ENCODE measurements at regions not wholly inside any gene's neighbourhood (a gene's known extent, or its start where the extent isn't known, plus 50 kb on each side); places are given as distances from the start of the nearest gene placed in this dataset.

- H3K27ac ChIP-seq (ENCODE audit: low read length) = no peak overlapping the region
- no peak overlapping the region for H2AFZ ChIP-seq (ENCODE audit: low read depth, low read length)
- H3K9ac ChIP-seq (ENCODE audit: low read length) = no peak overlapping the region
- no peak overlapping the region for H3K4me2 ChIP-seq (ENCODE audit: low read length)
- H3K36me3 ChIP-seq (replicated peaks; ENCODE audit: low read depth, low read length) = no peaks in the 10 kb centered on the region
- H4K20me1 ChIP-seq (ENCODE audit: insufficient read depth, low read length) = no peaks in the 10 kb centered on the region
- no peaks in the 10 kb centered on the region for H3K79me2 ChIP-seq (ENCODE audit: low read length)
- H3K4me1 ChIP-seq (ENCODE audit: low read length) = no peaks in the 10 kb centered on the region
- H3K4me3 ChIP-seq (ENCODE audit: low read length) = no peak overlapping the region
- no peaks in the 10 kb centered on the region for H3K9me3 ChIP-seq (ENCODE audit: insufficient read depth, low read length)
- TF ChIP-seq CTCF (IDR thresholded peaks at IDR 0.05; ENCODE audit: low read depth, low read length) (no peak), EZH2phosphoT487 (IDR thresholded peaks at IDR 0.05; ENCODE audit: low read depth) (no peak)
- H3K27me3 ChIP-seq (ENCODE audit: low read depth, low read length) = no peaks in the 10 kb centered on the region
Measured at GRCh38 chr7:53245721-53246120, 210.3 kb downstream of the POM121L12 start.

GRCh38 chr7:53246957-53247356 lies 211.5 kb downstream of the POM121L12 start:
- H3K36me3 ChIP-seq (replicated peaks; ENCODE audit: low read depth, low read length) = no peaks in the 10 kb centered on the region
- no peaks in the 10 kb centered on the region for H3K4me1 ChIP-seq (ENCODE audit: low read length)
- no peak overlapping the region for H3K9ac ChIP-seq (ENCODE audit: low read length)
- H3K79me2 ChIP-seq (ENCODE audit: low read length) = no peaks in the 10 kb centered on the region
- H3K27ac ChIP-seq (ENCODE audit: low read length) = no peak overlapping the region
- no peaks in the 10 kb centered on the region for H3K9me3 ChIP-seq (ENCODE audit: insufficient read depth, low read length)
- no peak overlapping the region for H2AFZ ChIP-seq (ENCODE audit: low read depth, low read length)
- no peak overlapping the region for H3K4me3 ChIP-seq (ENCODE audit: low read length)
- H3K27me3 ChIP-seq (ENCODE audit: low read depth, low read length) = no peaks in the 10 kb centered on the region
- no peaks in the 10 kb centered on the region for H4K20me1 ChIP-seq (ENCODE audit: insufficient read depth, low read length)
- H3K4me2 ChIP-seq (ENCODE audit: low read length) = no peak overlapping the region
- no peak for TF ChIP-seq EZH2phosphoT487 (IDR thresholded peaks at IDR 0.05; ENCODE audit: low read depth)
- TF ChIP-seq CTCF (IDR thresholded peaks at IDR 0.05; ENCODE audit: low read depth, low read length) = no peak

- Histone ChIP-seq H3K36me3 (replicated peaks; ENCODE audit: low read depth, low read length) (no peaks in the 10 kb centered on the region), H3K27me3 (ENCODE audit: low read depth, low read length) (no peaks in the 10 kb centered on the region)
Measured at GRCh38 chr7:53252539-53252938, 217.1 kb downstream of the POM121L12 start.

GRCh38 chr7:53272081-53272480 lies 236.6 kb downstream of the POM121L12 start:
- no peak overlapping the region for H3K27ac ChIP-seq (ENCODE audit: low read length)
- H3K36me3 ChIP-seq (replicated peaks; ENCODE audit: low read depth, low read length) = no peaks in the 10 kb centered on the region
- no peak overlapping the region for H3K4me2 ChIP-seq (ENCODE audit: low read length)
- no peaks in the 10 kb centered on the region for H3K27me3 ChIP-seq (ENCODE audit: low read depth, low read length)
- no peak for TF ChIP-seq EZH2phosphoT487 (IDR thresholded peaks at IDR 0.05; ENCODE audit: low read depth)
- no peak for TF ChIP-seq CTCF (IDR thresholded peaks at IDR 0.05; ENCODE audit: low read depth, low read length)
- H3K9me3 ChIP-seq (ENCODE audit: insufficient read depth, low read length) = no peaks in the 10 kb centered on the region
- no peaks in the 10 kb centered on the region for H4K20me1 ChIP-seq (ENCODE audit: insufficient read depth, low read length)
- H3K4me3 ChIP-seq (ENCODE audit: low read length) = no peak overlapping the region
- no peak overlapping the region for H3K9ac ChIP-seq (ENCODE audit: low read length)
- H3K4me1 ChIP-seq (ENCODE audit: low read length) = no peaks in the 10 kb centered on the region
- no peaks in the 10 kb centered on the region for H3K79me2 ChIP-seq (ENCODE audit: low read length)
- no peak overlapping the region for H2AFZ ChIP-seq (ENCODE audit: low read depth, low read length)

More at GRCh38 chr7:53252539-53252938, 217.1 kb downstream of the POM121L12 start:
- H3K4me2 ChIP-seq (ENCODE audit: low read length) = no peak overlapping the region
- H3K4me3 ChIP-seq (ENCODE audit: low read length) = no peak overlapping the region
- H3K27ac ChIP-seq (ENCODE audit: low read length) = no peak overlapping the region
- H2AFZ ChIP-seq (ENCODE audit: low read depth, low read length) = no peak overlapping the region
- no peaks in the 10 kb centered on the region for H4K20me1 ChIP-seq (ENCODE audit: insufficient read depth, low read length)
- H3K79me2 ChIP-seq (ENCODE audit: low read length) = no peaks in the 10 kb centered on the region
- TF ChIP-seq CTCF (IDR thresholded peaks at IDR 0.05; ENCODE audit: low read depth, low read length) (no peak), EZH2phosphoT487 (IDR thresholded peaks at IDR 0.05; ENCODE audit: low read depth) (no peak)
- no peaks in the 10 kb centered on the region for H3K4me1 ChIP-seq (ENCODE audit: low read length)
- H3K9ac ChIP-seq (ENCODE audit: low read length) = no peak overlapping the region
- no peaks in the 10 kb centered on the region for H3K9me3 ChIP-seq (ENCODE audit: insufficient read depth, low read length)
